ENCODE measurements at regions not wholly inside any gene's neighbourhood (a gene's known extent, or its start where the extent isn't known, plus 50 kb on each side); places are given as distances from the start of the nearest gene placed in this dataset.

DNA sequence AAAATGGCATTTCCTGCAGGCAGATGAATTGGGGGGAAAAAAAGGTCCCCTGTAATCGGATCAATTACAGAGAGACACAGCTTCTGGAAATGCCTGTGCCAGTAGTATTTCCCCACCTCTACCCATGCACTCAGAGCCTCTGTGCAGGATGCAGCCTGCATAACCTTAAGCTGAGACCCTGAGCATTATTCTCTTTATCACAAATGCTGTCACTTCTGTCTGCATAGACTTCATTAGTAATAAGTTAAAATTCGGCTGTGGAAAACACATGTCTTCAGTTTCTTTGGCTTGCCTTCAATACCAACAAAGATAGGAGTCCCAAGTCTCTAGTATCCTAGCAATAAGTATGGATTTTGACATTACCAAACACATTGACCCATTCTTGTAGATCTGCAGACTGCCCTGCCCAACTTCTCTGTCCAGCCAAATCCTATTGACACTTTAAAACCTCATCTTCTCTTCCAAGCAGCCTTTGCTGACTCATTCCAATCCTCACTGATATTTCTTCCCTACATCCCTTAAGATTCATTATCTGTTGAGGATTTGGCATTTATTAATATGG is 70.8 kb downstream of the LUZP4 start:
- Histone ChIP-seq H3K4me2 (ENCODE audit: control insufficient read depth, insufficient read depth) (no peak overlapping the region), H3K27ac (ENCODE audit: control insufficient read depth, insufficient read depth) (no peak overlapping the region), H4K20me1 (ENCODE audit: control insufficient read depth, insufficient read depth) (no peaks in the 10 kb centered on the region), H3K36me3 (ENCODE audit: control insufficient read depth in 2 of 2, insufficient read depth in 2 of 2, low read length in 1 of 2) (no peaks in the 10 kb centered on the region), H3K4me3 (no peak overlapping the region), H3K79me2 (ENCODE audit: control insufficient read depth, insufficient read depth, low read length) (no peaks in the 10 kb centered on the region), H2AFZ (ENCODE audit: control insufficient read depth, low read depth, low read length) (no peak overlapping the region), H3K4me1 (ENCODE audit: control insufficient read depth, insufficient read depth, low read length) (no peaks in the 10 kb centered on the region), H3K9ac (ENCODE audit: control insufficient read depth, insufficient read depth, low read length) (no peak overlapping the region), H3K9me3 (replicated peaks; ENCODE audit: control insufficient read depth, insufficient read depth, low read length) (no peaks in the 10 kb centered on the region), H3K27me3 (replicated peaks in 1 of 2; ENCODE audit: control insufficient read depth in 2 of 2, insufficient read depth in 2 of 2, low read length in 1 of 2) (no peaks in the 10 kb centered on the region)
- ATAC-seq (no peak), FAIRE-seq (no peak), DNase-seq (ENCODE audit: low read depth, low spot score) (no peak)
- ChIA-PET POLR2A (no interaction called here), SMC1A (ENCODE audit: uncharacterized antibody, unreplicated experiment) (no interaction called here), CTCF (interaction anchor here (1.4 to 1.5 kb wide), 3 partner anchors 10 to 27 kb away, joined by 3 to 4 read pairs (median 3); no protein-coding TSS in a partner anchor), RAD21 (ENCODE audit: unreplicated experiment) (no interaction called here)
- TF ChIP-seq, protein P1, sequence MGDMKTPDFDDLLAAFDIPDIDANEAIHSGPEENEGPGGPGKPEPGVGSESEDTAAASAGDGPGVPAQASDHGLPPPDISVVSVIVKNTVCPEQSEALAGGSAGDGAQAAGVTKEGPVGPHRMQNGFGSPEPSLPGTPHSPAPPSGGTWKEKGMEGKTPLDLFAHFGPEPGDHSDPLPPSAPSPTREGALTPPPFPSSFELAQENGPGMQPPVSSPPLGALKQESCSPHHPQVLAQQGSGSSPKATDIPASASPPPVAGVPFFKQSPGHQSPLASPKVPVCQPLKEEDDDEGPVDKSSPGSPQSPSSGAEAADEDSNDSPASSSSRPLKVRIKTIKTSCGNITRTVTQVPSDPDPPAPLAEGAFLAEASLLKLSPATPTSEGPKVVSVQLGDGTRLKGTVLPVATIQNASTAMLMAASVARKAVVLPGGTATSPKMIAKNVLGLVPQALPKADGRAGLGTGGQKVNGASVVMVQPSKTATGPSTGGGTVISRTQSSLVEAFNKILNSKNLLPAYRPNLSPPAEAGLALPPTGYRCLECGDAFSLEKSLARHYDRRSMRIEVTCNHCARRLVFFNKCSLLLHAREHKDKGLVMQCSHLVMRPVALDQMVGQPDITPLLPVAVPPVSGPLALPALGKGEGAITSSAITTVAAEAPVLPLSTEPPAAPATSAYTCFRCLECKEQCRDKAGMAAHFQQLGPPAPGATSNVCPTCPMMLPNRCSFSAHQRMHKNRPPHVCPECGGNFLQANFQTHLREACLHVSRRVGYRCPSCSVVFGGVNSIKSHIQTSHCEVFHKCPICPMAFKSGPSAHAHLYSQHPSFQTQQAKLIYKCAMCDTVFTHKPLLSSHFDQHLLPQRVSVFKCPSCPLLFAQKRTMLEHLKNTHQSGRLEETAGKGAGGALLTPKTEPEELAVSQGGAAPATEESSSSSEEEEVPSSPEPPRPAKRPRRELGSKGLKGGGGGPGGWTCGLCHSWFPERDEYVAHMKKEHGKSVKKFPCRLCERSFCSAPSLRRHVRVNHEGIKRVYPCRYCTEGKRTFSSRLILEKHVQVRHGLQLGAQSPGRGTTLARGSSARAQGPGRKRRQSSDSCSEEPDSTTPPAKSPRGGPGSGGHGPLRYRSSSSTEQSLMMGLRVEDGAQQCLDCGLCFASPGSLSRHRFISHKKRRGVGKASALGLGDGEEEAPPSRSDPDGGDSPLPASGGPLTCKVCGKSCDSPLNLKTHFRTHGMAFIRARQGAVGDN (IDR thresholded peaks at IDR 0.05) = no peak
- no peak for TF ChIP-seq ESRRA (IDR thresholded peaks at IDR 0.05; ENCODE audit: low read length)
- no peak for TF ChIP-seq NFXL1 (IDR thresholded peaks at IDR 0.05; ENCODE audit: borderline replicate concordance)
- TF ChIP-seq, protein P2, sequence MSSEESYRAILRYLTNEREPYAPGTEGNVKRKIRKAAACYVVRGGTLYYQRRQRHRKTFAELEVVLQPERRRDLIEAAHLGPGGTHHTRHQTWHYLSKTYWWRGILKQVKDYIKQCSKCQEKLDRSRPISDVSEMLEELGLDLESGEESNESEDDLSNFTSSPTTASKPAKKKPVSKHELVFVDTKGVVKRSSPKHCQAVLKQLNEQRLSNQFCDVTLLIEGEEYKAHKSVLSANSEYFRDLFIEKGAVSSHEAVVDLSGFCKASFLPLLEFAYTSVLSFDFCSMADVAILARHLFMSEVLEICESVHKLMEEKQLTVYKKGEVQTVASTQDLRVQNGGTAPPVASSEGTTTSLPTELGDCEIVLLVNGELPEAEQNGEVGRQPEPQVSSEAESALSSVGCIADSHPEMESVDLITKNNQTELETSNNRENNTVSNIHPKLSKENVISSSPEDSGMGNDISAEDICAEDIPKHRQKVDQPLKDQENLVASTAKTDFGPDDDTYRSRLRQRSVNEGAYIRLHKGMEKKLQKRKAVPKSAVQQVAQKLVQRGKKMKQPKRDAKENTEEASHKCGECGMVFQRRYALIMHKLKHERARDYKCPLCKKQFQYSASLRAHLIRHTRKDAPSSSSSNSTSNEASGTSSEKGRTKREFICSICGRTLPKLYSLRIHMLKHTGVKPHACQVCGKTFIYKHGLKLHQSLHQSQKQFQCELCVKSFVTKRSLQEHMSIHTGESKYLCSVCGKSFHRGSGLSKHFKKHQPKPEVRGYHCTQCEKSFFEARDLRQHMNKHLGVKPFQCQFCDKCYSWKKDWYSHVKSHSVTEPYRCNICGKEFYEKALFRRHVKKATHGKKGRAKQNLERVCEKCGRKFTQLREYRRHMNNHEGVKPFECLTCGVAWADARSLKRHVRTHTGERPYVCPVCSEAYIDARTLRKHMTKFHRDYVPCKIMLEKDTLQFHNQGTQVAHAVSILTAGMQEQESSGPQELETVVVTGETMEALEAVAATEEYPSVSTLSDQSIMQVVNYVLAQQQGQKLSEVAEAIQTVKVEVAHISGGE (CRISPR knock-in tag; IDR thresholded peaks at IDR 0.05) = no peak
- no peak for TF ChIP-seq BMI1 (IDR thresholded peaks at IDR 0.05; ENCODE audit: borderline replicate concordance)
- TF ChIP-seq, protein P3, sequence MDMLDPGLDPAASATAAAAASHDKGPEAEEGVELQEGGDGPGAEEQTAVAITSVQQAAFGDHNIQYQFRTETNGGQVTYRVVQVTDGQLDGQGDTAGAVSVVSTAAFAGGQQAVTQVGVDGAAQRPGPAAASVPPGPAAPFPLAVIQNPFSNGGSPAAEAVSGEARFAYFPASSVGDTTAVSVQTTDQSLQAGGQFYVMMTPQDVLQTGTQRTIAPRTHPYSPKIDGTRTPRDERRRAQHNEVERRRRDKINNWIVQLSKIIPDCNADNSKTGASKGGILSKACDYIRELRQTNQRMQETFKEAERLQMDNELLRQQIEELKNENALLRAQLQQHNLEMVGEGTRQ (IDR thresholded peaks at IDR 0.05; ENCODE audit: borderline replicate concordance, low read depth, low read length) = no peak
- TF ChIP-seq NR2F1 (conservative IDR thresholded peaks at IDR 0.05) = no peak
- TF ChIP-seq ZNF384 (IDR thresholded peaks at IDR 0.05; ENCODE audit: borderline replicate concordance, low read depth, low read length) = no peak
- no peak for TF ChIP-seq CBX3 (IDR thresholded peaks at IDR 0.05; ENCODE audit: borderline replicate concordance, low read depth)
- TF ChIP-seq, protein P4, sequence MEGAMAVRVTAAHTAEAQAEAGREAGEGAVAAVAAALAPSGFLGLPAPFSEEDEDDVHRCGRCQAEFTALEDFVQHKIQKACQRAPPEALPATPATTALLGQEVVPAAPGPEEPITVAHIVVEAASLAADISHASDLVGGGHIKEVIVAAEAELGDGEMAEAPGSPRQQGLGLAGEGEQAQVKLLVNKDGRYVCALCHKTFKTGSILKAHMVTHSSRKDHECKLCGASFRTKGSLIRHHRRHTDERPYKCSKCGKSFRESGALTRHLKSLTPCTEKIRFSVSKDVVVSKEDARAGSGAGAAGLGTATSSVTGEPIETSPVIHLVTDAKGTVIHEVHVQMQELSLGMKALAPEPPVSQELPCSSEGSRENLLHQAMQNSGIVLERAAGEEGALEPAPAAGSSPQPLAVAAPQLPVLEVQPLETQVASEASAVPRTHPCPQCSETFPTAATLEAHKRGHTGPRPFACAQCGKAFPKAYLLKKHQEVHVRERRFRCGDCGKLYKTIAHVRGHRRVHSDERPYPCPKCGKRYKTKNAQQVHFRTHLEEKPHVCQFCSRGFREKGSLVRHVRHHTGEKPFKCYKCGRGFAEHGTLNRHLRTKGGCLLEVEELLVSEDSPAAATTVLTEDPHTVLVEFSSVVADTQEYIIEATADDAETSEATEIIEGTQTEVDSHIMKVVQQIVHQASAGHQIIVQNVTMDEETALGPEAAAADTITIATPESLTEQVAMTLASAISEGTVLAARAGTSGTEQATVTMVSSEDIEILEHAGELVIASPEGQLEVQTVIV (IDR thresholded peaks at IDR 0.05; ENCODE audit: borderline replicate concordance, partially characterized antibody) = no peak
- no peak for TF ChIP-seq RAD51 (IDR thresholded peaks at IDR 0.05)
- no peak for TF ChIP-seq MXI1 (IDR thresholded peaks at IDR 0.05; ENCODE audit: low read depth, low read length)
- TF ChIP-seq POLR2A (IDR thresholded peaks at IDR 0.05; ENCODE audit: low read depth, low read length) = no peak
- intact Hi-C loops (cut with micrococcal nuclease; ENCODE audit: unreplicated experiment) = loop anchor here (5.0 kb wide), 2 partner anchors 52 to 202 kb away; partner anchors contain the start of gene PLS3
- in situ Hi-C loops (cut with MboI) = no loop called here
- BruUV-seq (replicated peaks) = no TSS peak
- WGBS (ENCODE audit: insufficient coverage, insufficient replicate concordance, low lambda C conversion rate, missing lambda C conversion rate) = 39% methylated on average over 2 of the region's 2 CpGs
